ENCODE measurements at regions not wholly inside any gene's neighbourhood (a gene's known extent, or its start where the extent isn't known, plus 50 kb on each side); places are given as distances from the start of the nearest gene placed in this dataset.

GRCh38 chr6:2464641-2465040 is 219.2 kb upstream of the GMDS start:
- Histone ChIP-seq H3K9me3 (no peaks in the 10 kb centered on the region), H3K4me3 (no peak overlapping the region), H3K27ac (no peak overlapping the region), H3K36me3 (no peaks in the 10 kb centered on the region), H3K4me1 (no peaks in the 10 kb centered on the region), H3K27me3 (peaks cover 0 to 11% of the 10 kb centered on the region in 2 donors)
- DNase-seq (no peak), ATAC-seq (no peak)
- TF ChIP-seq, protein P1, sequence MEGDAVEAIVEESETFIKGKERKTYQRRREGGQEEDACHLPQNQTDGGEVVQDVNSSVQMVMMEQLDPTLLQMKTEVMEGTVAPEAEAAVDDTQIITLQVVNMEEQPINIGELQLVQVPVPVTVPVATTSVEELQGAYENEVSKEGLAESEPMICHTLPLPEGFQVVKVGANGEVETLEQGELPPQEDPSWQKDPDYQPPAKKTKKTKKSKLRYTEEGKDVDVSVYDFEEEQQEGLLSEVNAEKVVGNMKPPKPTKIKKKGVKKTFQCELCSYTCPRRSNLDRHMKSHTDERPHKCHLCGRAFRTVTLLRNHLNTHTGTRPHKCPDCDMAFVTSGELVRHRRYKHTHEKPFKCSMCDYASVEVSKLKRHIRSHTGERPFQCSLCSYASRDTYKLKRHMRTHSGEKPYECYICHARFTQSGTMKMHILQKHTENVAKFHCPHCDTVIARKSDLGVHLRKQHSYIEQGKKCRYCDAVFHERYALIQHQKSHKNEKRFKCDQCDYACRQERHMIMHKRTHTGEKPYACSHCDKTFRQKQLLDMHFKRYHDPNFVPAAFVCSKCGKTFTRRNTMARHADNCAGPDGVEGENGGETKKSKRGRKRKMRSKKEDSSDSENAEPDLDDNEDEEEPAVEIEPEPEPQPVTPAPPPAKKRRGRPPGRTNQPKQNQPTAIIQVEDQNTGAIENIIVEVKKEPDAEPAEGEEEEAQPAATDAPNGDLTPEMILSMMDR (IDR thresholded peaks at IDR 0.05), result no peak
- intact Hi-C loops (cut with DNase I), result no loop called here

- H3K27ac ChIP-seq, result no peak overlapping the region
- H3K9me3 ChIP-seq, result no peaks in the 10 kb centered on the region
- intact Hi-C loops (cut with DNase I), result no loop called here
- no peaks in the 10 kb centered on the region for H3K36me3 ChIP-seq
- no peak overlapping the region for H3K4me3 ChIP-seq
- no peaks in the 10 kb centered on the region for H3K4me1 ChIP-seq
- ATAC-seq (no peak), DNase-seq (no peak)
- TF ChIP-seq, protein P1 (IDR thresholded peaks at IDR 0.05), result no peak
- H3K27me3 ChIP-seq, result peaks cover 0 to 11% of the 10 kb centered on the region in 2 donors
Observed at GRCh38 chr6:2462831-2463230, 217.4 kb upstream of the GMDS start.

DNA sequence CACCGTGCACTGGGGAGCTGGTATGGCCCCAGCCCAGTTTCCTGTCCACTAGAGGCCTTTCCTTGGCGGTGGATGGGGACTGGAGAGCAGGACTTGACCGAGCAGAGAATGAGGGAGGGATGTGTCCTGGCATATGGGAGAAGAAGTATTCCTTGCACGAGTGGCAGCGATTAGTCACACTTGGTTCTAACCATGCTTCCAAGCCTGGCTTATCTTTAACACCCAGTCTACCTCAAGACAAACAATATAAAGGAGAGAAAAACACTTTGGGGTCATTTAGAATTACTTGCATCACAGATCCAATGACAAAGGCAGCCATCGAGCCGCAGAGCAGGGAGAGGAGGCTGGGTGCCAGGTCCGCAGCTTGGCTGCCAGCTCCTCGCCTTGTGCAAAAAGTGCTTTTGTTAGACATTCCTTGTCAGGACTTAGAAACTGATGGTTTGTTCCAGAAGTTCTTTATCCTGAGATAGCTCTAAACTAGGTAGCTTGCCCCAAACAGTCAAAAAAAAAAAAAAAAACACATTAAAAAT is 214.9 kb upstream of the GMDS start:
- TF ChIP-seq, protein P1 (IDR thresholded peaks at IDR 0.05), result no peak
- intact Hi-C loops (cut with DNase I), result no loop called here
- H3K4me1 ChIP-seq, result no peaks in the 10 kb centered on the region
- ATAC-seq (no peak), DNase-seq (peak in 1 of 4 donors; percentile 34)
- no peaks in the 10 kb centered on the region for H3K36me3 ChIP-seq
- no peak overlapping the region for H3K4me3 ChIP-seq
- H3K9me3 ChIP-seq, result no peaks in the 10 kb centered on the region
- no peaks in the 10 kb centered on the region for H3K27me3 ChIP-seq
- no peak overlapping the region for H3K27ac ChIP-seq

DNA sequence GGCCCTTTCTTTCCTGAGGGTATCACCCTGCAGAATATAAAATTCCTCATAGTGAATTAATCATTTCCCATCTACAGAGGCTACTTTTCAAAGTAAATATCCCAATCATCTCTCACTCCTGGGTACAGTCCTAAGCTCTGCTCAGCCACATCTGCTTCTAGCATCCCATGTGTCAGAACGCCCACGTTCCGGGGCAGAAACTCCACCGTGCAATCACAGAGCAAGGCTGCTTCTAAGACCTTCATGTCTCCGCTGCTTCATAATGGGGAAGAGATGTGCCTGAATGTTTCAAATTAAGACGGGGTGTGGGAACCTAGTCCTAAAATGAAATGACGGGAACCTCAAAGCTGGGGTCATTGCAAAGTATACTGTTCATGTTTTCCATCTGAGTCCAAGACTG is 208.8 kb upstream of the GMDS start:
- TF ChIP-seq, protein P1 (IDR thresholded peaks at IDR 0.05), result no peak
- Histone ChIP-seq H3K4me3 (no peak overlapping the region), H3K27me3 (no peaks in the 10 kb centered on the region), H3K27ac (no peak overlapping the region), H3K36me3 (no peaks in the 10 kb centered on the region), H3K4me1 (peaks cover 0 to 2% of the 10 kb centered on the region in 2 donors), H3K9me3 (no peaks in the 10 kb centered on the region)
- ATAC-seq, result no peak
- intact Hi-C loops (cut with DNase I), result no loop called here
- DNase-seq, result no peak

DNA sequence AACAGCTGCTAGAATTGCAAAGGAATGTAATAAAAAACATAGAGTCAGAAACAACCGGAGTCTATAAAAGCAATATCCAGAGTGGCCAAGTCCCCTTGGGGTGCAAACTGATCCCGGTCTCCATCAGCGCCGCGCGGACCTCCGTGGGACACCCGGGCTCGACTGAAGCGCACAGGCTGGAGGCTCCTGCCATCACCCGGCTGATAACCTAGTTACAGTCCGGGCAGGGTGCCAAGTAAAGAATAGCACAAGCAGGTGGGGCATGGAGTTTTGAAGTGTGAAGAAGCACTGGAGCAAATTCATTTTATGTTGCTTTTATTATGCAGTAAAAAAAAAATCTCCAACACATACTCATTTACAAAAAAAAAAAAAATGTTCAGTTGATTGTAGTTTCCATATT is 205.1 kb upstream of the GMDS start:
- TF ChIP-seq, protein P1 (IDR thresholded peaks at IDR 0.05), result no peak
- H3K9me3 ChIP-seq, result no peaks in the 10 kb centered on the region
- no peak overlapping the region for H3K27ac ChIP-seq
- no peak overlapping the region for H3K4me3 ChIP-seq
- ATAC-seq, result peak; percentile 41
- peak in 1 of 4 donors; percentile 25 for DNase-seq
- H3K27me3 ChIP-seq, result no peaks in the 10 kb centered on the region
- intact Hi-C loops (cut with DNase I), result no loop called here
- peaks cover 0 to 6% of the 10 kb centered on the region in 2 donors for H3K4me1 ChIP-seq
- H3K36me3 ChIP-seq, result no peaks in the 10 kb centered on the region

Data from left lung (tissue), 4 donors.